T47D (cell line): ENCODE measurements at regions not wholly inside any gene's neighbourhood (a gene's known extent, or its start where the extent isn't known, plus 50 kb on each side); places are given as distances from the start of the nearest gene placed in this dataset.

Source experiments
- DNase-seq, 2 experiments: peaks; one replicate each; pipeline versions ENCODE4 v3.0.0 to v3.0.0-alpha.2; 2011 to 2012; ENCODE audit warnings: low read depth in 1 of 2, low spot score in 1 of 2
- JUND ChIP-seq: IDR thresholded peaks from 2 replicates; pipeline ENCODE4 v1.6.1; 2012; ENCODE audit warnings: low read depth
- in situ Hi-C: cut with HindIII; loops from 2 replicates; pipeline ENCODE4 v1.10.0; 2016; ENCODE audit warnings: low sequenced_read_pairs, low pct_unique_long_range_greater_than_20kb

DNA sequence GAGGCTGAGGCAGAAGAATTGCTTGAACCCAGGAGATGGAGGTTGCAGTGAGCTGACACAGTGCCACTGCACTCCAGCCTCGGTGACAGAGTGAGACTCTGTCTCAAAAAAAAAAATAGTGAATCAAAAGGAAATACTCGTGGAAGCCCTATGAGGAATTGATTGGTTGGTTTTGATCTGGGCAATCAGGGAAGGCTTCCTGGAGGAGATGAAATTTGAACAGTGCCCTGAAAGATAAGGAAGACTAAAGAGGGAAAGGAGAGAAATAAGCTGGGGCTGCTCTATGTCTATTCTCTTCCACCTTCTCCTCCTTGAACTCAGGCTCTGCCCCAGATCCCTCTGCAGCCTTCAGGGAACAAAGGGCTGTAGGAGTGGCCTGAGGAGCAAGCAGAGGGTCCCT lies 54.1 kb downstream of the IRF2BPL start:
- TF ChIP-seq JUND, result no peak
- in situ Hi-C loops, result no loop called here
- DNase-seq, result no peak

DNA sequence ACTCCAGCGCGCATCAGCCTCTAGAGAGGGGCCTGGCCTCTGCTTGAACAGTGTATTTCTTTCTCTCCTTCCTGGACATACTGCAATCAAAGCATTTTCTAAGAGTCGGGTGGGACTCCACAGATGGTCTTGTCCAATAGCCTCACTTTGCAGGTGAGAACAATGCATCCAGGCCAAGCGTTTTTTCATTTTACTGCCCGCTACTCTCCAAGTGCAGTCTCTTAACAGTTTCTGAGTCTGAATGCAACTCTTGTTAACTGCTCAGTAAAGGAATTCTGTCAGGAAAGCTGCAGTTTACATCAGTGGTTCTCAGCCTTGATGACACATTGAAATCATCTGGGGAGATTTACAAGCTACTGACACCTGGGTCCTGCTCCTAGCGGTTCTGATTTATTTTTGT lies 57.0 kb downstream of the IRF2BPL start:
- DNase-seq, result no peak
- TF ChIP-seq JUND, result no peak
- in situ Hi-C loops, result no loop called here

DNA sequence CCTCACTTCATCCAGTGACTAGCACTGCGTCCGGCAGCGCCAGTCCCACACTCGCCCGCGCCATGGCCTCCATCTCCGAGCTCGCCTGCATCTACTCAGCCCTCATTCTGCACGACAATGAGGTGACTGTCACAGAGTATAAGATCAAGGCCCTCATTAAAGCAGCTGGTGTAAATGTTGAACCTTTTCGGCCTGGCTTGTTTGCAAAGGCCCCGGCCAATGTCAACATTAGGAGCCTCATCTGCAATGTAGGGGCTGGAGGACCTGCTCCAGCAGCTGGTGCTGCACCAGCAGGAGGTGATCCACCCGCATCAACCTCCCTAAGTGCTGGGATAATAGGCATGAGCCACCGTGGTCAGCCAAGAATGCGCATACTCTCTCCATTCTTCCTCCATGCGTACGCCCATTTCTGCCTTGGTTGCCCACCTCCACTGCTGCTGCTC lies 59.9 kb downstream of the IRF2BPL start:
- no peak for TF ChIP-seq JUND
- peak in 1 of 2 experiments; percentile 57 for DNase-seq
- in situ Hi-C loops, result no loop called here

DNA sequence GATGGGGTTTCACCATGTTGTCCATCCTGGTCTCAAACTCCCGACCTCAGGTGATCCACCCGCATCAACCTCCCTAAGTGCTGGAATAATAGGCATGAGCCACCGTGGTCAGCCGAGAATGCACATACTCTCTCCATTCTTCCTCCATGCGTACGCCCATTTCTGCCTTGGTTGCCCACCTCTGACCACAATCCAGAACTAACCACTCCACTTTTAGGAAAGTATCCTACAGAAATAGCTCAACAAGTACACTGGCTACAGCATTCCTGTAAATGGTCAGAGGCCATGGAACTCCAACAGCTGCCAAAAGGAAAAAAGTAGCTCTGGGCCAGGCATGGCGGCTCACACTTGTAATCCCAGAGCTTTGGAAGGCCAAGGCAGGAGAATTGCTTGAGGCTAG lies 60.7 kb downstream of the IRF2BPL start:
- in situ Hi-C loops, result no loop called here
- no peak for TF ChIP-seq JUND
- DNase-seq, result no peak

DNA sequence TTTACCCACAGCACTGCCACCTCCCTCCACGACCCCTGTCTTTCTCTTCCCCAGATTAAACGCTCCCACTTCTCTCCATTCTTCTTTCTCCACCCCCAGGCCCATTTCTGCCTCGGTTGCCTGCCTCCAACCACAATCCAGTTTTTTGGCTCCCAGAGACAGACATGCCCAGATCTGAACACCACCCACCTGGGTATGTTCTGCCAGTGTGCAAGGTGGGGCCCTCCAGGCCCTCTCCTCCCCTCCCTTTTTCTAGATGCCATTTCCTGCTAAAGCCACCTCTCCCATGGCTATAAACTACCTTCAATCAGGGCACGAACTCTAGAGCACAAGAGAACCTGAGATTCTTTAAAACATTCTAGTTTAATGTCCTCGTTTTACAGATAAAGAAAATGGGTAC lies 63.3 kb downstream of the IRF2BPL start:
- no peak for DNase-seq
- TF ChIP-seq JUND, result no peak
- in situ Hi-C loops, result no loop called here

DNA sequence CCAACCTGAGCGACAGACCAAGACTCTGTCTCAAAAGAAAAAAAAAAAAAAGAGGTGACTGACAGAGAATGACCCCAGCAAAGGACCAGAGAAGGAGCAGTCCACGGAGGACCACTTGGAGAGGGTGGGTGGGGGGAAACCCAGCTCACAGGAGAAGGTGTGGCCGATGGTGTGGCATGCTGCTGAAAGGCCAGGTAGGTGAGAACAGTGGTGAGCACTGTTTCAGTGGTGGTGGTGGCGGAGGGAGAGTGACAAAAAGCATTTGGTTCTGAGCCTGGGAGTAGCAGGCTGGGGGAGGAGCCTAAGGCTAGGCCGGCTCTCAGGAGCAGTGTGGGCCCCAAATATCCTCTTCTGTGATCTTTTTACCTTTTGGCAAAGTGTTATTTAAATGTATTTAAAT lies 63.8 kb downstream of the IRF2BPL start:
- no peak for DNase-seq
- in situ Hi-C loops, result no loop called here
- no peak for TF ChIP-seq JUND

DNA sequence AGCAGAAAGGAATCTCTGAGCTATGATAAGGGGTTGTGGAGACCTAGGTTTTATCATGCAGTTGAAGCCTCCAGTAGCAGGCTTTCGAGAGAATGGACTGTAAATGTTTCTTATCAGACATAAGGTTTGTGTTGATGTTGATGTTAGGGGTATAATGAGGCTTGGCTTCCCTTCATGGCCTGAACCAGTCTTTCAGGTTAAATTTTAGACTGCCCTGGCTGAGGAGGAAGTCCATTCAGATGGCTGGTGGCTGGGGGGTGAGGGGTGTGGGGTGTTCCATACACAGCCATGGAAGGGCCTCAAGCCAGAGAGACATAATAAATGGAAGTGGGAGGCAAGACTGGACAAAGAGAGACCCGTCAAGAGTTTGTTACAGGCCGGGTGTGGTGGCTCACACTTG lies 65.1 kb downstream of the IRF2BPL start:
- in situ Hi-C loops, result no loop called here
- TF ChIP-seq JUND, result no peak
- DNase-seq, result no peak

DNA sequence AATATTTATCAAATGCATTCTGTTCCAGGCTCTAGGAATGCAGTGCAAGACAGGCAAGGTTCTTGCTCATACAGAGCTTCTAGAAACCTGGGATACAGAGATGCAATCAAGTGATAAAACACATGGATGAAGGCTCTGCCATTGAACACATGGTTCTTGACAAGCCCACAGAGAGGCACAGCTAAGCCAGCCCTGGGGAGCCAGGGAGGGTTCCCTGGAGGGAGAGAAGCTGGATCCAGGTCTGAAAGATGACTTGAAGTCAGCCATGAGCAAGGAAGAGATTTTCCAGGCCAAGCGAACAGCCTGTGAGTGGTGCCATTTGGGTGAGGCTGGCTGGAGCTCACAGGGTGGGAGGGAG lies 66.2 kb downstream of the IRF2BPL start:
- in situ Hi-C loops, result no loop called here
- DNase-seq, result no peak
- no peak for TF ChIP-seq JUND

DNA sequence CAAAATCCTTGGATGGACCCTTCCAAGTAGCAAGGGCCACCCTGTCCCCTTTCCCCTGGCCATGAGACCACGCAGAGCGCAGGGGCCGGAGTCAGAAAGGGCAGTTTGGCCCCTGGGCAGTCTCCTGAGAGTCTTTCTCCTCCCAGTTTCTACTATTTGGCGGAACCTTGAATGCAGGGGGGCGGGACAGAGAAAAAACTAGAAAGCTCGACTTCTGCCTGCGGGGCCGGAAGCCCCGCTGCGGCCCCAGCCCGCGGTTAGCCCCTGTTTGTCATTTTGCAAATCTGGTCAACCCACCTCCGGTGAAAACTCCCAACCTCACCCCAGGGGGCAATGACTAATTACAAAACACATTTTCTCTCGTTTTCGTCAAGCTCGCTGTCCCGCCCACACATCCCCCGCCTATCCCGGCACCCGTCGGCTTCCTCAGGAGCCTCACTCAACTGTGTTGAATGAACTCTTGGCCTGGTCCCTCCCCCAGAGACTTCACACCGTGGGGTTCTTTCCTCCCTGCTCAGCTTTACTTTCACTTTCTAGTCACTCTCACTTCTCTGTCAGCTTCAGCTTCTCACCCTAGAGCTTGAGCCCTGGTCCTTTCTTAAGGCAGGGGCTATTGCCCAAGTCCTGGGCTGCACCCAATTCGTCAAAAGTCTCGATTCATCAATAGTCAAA lies 66.7 kb downstream of the IRF2BPL start:
- TF ChIP-seq JUND, result no peak
- DNase-seq, result peak; percentile 53 to 84
- in situ Hi-C loops, result no loop called here

DNA sequence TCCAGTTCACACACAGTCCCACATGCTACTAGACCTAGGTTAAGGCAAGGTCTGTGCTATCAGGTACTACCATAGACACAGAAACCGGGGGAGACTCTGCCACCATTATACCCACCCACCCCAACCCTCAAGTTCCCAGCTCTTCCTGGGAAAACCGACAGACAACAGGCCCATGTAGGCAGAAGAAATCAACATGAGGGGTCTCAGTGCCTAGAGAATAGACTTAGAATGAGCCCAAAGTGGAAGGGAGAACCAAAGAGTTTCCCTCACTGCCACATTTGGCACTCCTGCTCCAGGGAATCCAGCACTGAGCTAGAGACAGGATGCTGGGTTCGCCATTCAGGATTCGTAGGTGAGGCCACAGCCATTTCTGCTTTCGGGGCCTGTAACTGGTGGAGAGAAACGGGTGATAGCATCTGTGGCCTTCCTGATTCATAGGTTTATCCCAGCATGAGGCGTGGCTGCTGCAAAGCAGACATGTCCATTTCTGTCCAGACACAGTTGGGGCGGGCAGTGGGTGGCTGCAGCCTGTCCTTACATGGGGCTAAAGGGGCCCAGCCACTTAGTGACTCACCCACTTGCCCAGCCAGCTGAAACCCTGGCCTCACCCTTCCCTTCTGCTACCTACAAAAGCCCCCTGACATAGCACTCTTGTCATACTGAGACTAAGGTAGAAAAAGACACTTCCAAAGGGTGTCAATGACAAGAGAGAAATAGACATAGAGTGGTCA lies 69.4 kb downstream of the IRF2BPL start:
- TF ChIP-seq JUND, result no peak
- in situ Hi-C loops, result no loop called here
- peak in 1 of 2 experiments; percentile 42 for DNase-seq

DNA sequence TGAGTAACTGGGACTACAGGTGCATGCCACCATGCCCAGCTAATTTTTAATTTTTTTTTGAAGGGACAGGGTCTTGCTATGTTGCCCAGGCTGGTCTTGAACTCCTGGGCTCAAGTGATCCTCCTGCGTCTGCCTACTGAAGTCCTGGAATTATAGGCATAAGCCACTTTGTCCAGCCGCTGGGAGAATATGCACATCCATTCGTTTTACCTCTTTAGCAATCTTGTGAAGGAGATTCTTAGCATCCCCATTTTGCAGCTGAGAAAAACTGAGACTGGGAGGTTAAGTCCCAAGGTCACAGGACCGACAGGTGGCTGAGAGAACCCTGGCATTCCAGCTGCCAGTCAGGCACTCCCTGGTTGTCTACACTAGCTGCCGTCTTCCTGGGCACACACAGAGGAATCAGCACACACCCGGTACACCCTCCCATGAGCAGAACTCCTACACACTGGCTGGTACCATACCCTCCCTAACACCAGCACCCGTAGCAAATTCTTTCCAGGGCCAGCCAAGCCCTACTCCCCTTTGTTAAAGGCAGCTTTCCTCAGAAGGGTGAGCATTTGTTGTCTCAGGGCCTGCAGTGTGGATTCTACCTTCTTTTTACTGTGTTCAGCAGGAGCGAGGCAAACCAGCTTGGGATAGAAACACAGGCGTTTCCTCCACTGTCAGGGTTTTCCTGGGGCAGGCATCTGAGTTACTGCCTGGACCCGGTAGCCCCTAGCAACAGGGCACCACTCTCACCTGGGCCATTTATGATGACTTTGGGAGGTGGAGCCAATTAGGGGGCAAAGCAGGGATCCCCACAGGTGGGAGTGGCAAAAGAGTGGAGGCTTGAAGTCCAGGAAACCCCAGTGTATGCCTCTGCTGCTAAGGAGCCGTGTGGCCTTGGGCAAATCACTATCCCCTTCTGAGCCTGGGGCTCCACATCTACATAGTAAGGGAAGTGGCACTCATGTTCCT lies 70.2 kb downstream of the IRF2BPL start:
- in situ Hi-C loops, result no loop called here
- DNase-seq, result peak in 1 of 2 experiments; percentile 39
- no peak for TF ChIP-seq JUND

DNA sequence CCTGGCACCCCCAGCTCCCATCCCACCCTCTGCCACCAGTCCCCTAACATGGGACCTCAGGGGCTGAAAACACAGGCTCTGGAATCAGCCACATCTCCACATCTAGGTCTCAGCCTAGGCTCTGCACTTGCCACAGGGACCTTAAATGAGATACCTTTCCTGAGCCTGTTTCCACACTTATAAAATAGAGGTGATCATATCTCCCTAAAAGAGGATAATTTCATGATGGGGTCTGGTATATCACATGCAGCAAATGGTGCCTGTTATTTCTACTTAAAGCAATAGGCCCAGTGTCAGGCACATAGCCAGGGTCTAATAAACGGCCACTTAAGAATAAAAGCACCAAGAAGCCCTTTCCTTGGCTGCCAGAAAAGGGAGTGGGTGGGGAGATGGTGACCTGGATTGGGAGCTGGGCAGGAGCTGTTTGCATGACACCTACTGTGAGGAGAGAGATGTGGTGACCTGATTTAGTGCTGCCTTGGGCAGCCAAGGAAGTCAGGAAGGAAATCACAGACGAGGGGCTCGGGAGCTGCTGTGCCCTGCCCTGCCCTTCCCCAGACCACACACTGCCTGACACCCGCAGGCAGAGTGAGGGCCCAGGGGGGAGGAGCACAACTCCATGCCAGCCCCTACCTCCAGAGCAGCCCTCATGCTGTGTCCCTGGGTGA lies 71.2 kb downstream of the IRF2BPL start:
- peak in 1 of 2 experiments; percentile 69 for DNase-seq
- in situ Hi-C loops, result no loop called here
- TF ChIP-seq JUND, result no peak
